ENCODE measurements at regions not wholly inside any gene's neighbourhood (a gene's known extent, or its start where the extent isn't known, plus 50 kb on each side); places are given as distances from the start of the nearest gene placed in this dataset.

DNA sequence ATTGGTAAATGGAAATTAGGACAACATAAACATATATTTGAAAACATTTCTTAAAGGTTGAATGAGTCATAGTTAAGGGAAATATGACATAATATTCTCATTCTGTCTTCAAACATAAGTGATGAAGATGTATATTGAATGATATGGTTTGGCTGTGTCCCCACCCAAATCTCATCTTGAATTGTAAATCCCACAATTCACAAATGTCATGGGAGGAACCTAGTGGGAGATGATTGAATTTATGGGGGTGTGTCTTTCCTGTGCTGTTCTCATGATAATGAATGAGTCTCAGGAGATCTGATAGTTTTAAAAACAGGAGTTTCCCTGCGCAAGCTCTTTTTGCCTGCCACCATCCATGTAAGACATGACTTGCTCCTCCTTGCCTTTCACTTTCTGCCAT is 104.4 kb upstream of the MPDZ start (continued):
- TF ChIP-seq, protein P1, sequence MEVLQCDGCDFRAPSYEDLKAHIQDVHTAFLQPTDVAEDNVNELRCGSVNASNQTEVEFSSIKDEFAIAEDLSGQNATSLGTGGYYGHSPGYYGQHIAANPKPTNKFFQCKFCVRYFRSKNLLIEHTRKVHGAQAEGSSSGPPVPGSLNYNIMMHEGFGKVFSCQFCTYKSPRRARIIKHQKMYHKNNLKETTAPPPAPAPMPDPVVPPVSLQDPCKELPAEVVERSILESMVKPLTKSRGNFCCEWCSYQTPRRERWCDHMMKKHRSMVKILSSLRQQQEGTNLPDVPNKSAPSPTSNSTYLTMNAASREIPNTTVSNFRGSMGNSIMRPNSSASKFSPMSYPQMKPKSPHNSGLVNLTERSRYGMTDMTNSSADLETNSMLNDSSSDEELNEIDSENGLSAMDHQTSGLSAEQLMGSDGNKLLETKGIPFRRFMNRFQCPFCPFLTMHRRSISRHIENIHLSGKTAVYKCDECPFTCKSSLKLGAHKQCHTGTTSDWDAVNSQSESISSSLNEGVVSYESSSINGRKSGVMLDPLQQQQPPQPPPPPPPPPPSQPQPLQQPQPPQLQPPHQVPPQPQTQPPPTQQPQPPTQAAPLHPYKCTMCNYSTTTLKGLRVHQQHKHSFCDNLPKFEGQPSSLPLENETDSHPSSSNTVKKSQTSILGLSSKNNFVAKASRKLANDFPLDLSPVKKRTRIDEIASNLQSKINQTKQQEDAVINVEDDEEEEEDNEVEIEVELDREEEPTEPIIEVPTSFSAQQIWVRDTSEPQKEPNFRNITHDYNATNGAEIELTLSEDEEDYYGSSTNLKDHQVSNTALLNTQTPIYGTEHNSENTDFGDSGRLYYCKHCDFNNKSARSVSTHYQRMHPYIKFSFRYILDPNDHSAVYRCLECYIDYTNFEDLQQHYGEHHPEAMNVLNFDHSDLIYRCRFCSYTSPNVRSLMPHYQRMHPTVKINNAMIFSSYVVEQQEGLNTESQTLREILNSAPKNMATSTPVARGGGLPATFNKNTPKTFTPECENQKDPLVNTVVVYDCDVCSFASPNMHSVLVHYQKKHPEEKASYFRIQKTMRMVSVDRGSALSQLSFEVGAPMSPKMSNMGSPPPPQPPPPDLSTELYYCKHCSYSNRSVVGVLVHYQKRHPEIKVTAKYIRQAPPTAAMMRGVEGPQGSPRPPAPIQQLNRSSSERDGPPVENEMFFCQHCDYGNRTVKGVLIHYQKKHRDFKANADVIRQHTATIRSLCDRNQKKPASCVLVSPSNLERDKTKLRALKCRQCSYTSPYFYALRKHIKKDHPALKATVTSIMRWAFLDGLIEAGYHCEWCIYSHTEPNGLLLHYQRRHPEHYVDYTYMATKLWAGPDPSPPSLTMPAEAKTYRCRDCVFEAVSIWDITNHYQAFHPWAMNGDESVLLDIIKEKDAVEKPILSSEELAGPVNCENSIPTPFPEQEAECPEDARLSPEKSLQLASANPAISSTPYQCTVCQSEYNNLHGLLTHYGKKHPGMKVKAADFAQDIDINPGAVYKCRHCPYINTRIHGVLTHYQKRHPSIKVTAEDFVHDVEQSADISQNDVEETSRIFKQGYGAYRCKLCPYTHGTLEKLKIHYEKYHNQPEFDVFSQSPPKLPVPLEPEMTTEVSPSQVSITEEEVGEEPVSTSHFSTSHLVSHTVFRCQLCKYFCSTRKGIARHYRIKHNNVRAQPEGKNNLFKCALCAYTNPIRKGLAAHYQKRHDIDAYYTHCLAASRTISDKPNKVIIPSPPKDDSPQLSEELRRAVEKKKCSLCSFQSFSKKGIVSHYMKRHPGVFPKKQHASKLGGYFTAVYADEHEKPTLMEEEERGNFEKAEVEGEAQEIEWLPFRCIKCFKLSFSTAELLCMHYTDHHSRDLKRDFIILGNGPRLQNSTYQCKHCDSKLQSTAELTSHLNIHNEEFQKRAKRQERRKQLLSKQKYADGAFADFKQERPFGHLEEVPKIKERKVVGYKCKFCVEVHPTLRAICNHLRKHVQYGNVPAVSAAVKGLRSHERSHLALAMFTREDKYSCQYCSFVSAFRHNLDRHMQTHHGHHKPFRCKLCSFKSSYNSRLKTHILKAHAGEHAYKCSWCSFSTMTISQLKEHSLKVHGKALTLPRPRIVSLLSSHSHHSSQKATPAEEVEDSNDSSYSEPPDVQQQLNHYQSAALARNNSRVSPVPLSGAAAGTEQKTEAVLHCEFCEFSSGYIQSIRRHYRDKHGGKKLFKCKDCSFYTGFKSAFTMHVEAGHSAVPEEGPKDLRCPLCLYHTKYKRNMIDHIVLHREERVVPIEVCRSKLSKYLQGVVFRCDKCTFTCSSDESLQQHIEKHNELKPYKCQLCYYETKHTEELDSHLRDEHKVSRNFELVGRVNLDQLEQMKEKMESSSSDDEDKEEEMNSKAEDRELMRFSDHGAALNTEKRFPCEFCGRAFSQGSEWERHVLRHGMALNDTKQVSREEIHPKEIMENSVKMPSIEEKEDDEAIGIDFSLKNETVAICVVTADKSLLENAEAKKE (CRISPR knock-in tag; IDR thresholded peaks at IDR 0.05) = no peak
- no peak for TF ChIP-seq ZNF331 (CRISPR knock-in tag; IDR thresholded peaks at IDR 0.05; ENCODE audit: low read depth)
- no peak for TF ChIP-seq JUNB (IDR thresholded peaks at IDR 0.05; ENCODE audit: unreplicated experiment)
- TF ChIP-seq ZNF114 (CRISPR knock-in tag; IDR thresholded peaks at IDR 0.05) = no peak

DNA sequence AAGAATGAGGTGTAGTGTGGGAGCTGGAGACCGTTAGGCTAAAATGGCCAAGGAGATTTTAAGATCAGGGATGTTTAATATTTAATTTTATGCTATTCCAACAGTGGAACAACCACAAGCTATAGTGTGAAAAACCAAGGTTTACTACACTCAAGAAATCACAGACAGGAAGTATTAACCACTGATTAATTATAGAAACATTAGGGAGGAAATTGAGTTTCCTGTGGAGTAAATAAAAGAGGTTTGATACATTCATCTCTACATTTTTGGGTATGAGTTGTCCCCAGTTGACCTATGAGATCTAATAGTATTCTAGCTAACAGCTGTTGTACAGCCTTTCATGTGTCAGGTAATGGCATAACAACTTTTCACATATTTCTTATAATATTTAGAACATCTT is 103.7 kb upstream of the MPDZ start:
- no peak for DNase-seq (ENCODE audit: low spot score)
- no peak overlapping the region for H3K27ac ChIP-seq (ENCODE audit: low read depth)
- Mint-ChIP-seq H3K27ac (no peak overlapping the region), H3K4me3 (no peak overlapping the region), H3K36me3 (ENCODE audit: low read depth) (peaks cover 4% of the 10 kb centered on the region; the same call in 1 of the 3 replicates), H3K9me3 (peaks cover 15% of the 10 kb centered on the region), H3K27me3 (ENCODE audit: insufficient read depth, low read depth, poor library complexity) (no peaks in the 10 kb centered on the region), H3K4me1 (no peaks in the 10 kb centered on the region)
- no peaks in the 10 kb centered on the region for H3K4me1 ChIP-seq (ENCODE audit: insufficient read depth)
- H4K20me1 ChIP-seq (replicated peaks; ENCODE audit: insufficient read depth) = no peaks in the 10 kb centered on the region
- no peaks in the 10 kb centered on the region for H3K9me2 ChIP-seq (ENCODE audit: insufficient read depth)
- H3F3A ChIP-seq (replicated peaks; ENCODE audit: low read depth) = no peaks in the 10 kb centered on the region
- H3K4me2 ChIP-seq = no peak overlapping the region
- no peaks in the 10 kb centered on the region for H3K79me2 ChIP-seq (replicated peaks; ENCODE audit: insufficient read depth)
- H3K36me3 ChIP-seq (ENCODE audit: insufficient read depth) = no peaks in the 10 kb centered on the region; the same call in 1 of the 2 replicates
- ATAC-seq = no peak
- no peak overlapping the region for H2AFZ ChIP-seq
- no peak overlapping the region for H3K4me3 ChIP-seq
- H3K27me3 ChIP-seq (ENCODE audit: insufficient read depth) = no peaks in the 10 kb centered on the region
- TF ChIP-seq JUNB (IDR thresholded peaks at IDR 0.05; ENCODE audit: unreplicated experiment) (no peak), CREB1 (CRISPR knock-in tag; IDR thresholded peaks at IDR 0.05; ENCODE audit: low read depth) (no peak), EZH2phosphoT487 (IDR thresholded peaks at IDR 0.05; ENCODE audit: unreplicated experiment) (no peak), STAT1 (IDR thresholded peaks at IDR 0.05; ENCODE audit: unreplicated experiment) (no peak), POLR2AphosphoS5 (IDR thresholded peaks at IDR 0.05; ENCODE audit: low read depth) (no peak), ZNF114 (CRISPR knock-in tag; IDR thresholded peaks at IDR 0.05) (no peak)
- TF ChIP-seq, protein P2, sequence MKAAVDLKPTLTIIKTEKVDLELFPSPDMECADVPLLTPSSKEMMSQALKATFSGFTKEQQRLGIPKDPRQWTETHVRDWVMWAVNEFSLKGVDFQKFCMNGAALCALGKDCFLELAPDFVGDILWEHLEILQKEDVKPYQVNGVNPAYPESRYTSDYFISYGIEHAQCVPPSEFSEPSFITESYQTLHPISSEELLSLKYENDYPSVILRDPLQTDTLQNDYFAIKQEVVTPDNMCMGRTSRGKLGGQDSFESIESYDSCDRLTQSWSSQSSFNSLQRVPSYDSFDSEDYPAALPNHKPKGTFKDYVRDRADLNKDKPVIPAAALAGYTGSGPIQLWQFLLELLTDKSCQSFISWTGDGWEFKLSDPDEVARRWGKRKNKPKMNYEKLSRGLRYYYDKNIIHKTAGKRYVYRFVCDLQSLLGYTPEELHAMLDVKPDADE (IDR thresholded peaks at IDR 0.05) = no peak
- TF ChIP-seq, protein P1 (CRISPR knock-in tag; IDR thresholded peaks at IDR 0.05) = no peak

All from GM23338 (cell line).